Mucosa of descending colon (tissue), 3 donors: ENCODE measurements at regions not wholly inside any gene's neighbourhood (a gene's known extent, or its start where the extent isn't known, plus 50 kb on each side); places are given as distances from the start of the nearest gene placed in this dataset.

Experiments used
- ATAC-seq: fragments of 200-7000 bp; cut with Tn5 transposase; one replicate; pipeline ENCODE4 v1.9.1; 2020; ENCODE audit warnings: mild to moderate bottlenecking, moderate library complexity
- DNase-seq, 3 donors: peaks; one replicate each; pipeline ENCODE4 v3.0.0-alpha.2; 2020
- H3K36me3 ChIP-seq: fragments of 200-600 bp; one replicate; pipeline ENCODE4 v1.8.0; 2021; ENCODE audit warnings: low read depth, mild to moderate bottlenecking
- H3K4me1 ChIP-seq: fragments of 200-600 bp; one replicate; pipeline ENCODE4 v1.8.0; 2021; ENCODE audit warnings: low read depth, mild to moderate bottlenecking
- H3K4me3 ChIP-seq: fragments of 200-600 bp; one replicate; pipeline ENCODE4 v1.8.0; 2021; ENCODE audit warnings: mild to moderate bottlenecking
- H3K9me3 ChIP-seq: fragments of 200-600 bp; one replicate; pipeline ENCODE4 v1.8.0; 2021; ENCODE audit warnings: mild to moderate bottlenecking
- CTCF ChIP-seq: fragments of 200-600 bp; IDR thresholded peaks from one replicate; pipeline ENCODE4 v1.8.0; 2022; ENCODE audit warnings: antibody characterized with exemption, mild to moderate bottlenecking
- intact Hi-C, 2 donors: fragments of 100-400 bp; cut with DNase I in 1 of 2; cut with micrococcal nuclease in 1 of 2; formaldehyde crosslinking; loops; one replicate each; pipeline versions ENCODE4 v1.11.0 to v1.11.1; 2022; cut with DNase I, micrococcal nuclease
- donor health status: DM: no; HTN: no; CAD: no; lungs with moderate emphysema.
- donor health status: DM: no; HTN: no; CAD: no.
- donor health status: DM: no; HTN: yes; CAD: no.

DNA sequence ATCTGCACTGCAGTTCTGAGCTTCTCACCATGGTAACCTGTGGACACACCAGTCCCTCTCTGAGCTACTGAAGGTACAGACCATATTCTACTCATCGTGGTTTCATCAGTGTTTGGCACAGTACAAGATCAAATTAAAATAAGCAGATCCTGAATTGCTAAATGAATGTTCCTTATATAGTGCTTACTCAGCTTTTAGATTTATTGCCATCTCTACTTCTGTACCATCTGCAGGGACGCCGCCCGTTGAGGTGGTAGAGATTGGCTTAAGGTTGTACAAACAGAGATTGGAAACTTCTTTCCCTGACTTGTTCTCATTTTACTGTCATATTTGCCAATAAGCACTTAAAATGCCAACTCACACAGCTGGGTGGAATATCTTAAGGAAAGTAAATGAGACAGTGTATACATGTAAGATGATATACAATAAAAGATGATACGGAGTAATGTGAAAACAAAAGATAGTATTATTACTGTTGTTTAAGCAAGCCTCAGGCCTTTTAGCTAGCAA, 223.4 kb upstream of the FOXQ1 start:
- TF ChIP-seq CTCF, result no peak
- H3K4me3 ChIP-seq, result no peak overlapping the region
- H3K36me3 ChIP-seq, result no peaks in the 10 kb centered on the region
- H3K9me3 ChIP-seq, result no peaks in the 10 kb centered on the region
- ATAC-seq (peak; percentile 69), DNase-seq (peak in 1 of 3 donors; percentile 35)
- intact Hi-C loops, result no loop called here
- peaks cover 10% of the 10 kb centered on the region for H3K4me1 ChIP-seq

- ATAC-seq (peak; percentile 88), DNase-seq (peak; percentile 59 to 70 (median 66))
- peaks cover 10% of the 10 kb centered on the region for H3K4me1 ChIP-seq
- no peak for TF ChIP-seq CTCF
- no peaks in the 10 kb centered on the region for H3K9me3 ChIP-seq
- no peak overlapping the region for H3K4me3 ChIP-seq
- intact Hi-C loops, result no loop called here
- H3K36me3 ChIP-seq, result no peaks in the 10 kb centered on the region
Measured at GRCh38 chr6:1087154-1087843, 224.6 kb upstream of the FOXQ1 start.

GRCh38 chr6:1086446-1087153, 225.3 kb upstream of the FOXQ1 start:
- Histone ChIP-seq H3K9me3 (no peaks in the 10 kb centered on the region), H3K36me3 (no peaks in the 10 kb centered on the region), H3K4me1 (peaks cover 10% of the 10 kb centered on the region), H3K4me3 (no peak overlapping the region)
- ATAC-seq (no peak), DNase-seq (no peak)
- no peak for TF ChIP-seq CTCF
- intact Hi-C loops, result no loop called here

- H3K4me3 ChIP-seq, result no peak overlapping the region
- DNase-seq, result no peak
- intact Hi-C loops, result no loop called here
- no peak for ATAC-seq
- H3K36me3 ChIP-seq, result no peaks in the 10 kb centered on the region
- no peaks in the 10 kb centered on the region for H3K4me1 ChIP-seq
- H3K9me3 ChIP-seq, result no peaks in the 10 kb centered on the region
- TF ChIP-seq CTCF, result no peak
Measured at GRCh38 chr6:1082285-1082935, 229.5 kb upstream of the FOXQ1 start.

DNA sequence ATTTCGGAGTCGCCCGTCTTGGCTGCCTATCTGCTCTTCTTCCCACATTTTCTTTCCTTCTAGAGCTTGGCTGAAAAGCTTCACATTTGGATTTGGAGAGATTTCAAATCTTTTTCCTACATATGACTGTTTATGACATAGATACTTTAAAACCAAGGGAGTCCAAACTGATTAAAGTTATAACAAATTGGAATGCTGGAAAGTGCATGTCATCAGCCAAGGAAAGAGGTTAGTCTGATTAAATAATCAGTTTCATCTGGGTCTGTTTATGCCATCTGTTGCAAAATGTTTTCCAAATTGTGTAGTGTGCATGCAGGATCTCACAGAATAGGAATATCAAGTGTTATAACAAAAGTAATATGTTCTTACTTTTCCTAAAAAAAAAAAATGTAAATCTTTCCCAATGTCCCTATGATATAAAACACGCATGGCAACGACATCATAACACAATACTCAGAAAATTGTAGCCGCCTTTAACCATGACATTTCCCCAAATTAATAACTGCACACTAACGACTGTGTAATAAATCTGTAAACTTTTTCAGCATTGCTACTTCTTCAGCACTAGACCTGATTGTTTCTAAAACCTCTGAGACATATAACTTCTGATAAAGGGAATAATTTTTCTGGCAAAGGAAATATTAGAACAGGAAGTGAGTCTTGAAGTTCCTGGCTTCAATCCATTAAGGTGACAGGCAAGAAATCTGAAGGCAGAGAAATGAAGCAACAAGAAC, 230.2 kb upstream of the FOXQ1 start:
- no peak for ATAC-seq
- DNase-seq, result no peak

More for the DNA sequence above, 230.2 kb upstream of the FOXQ1 start:
- Histone ChIP-seq H3K4me1 (no peaks in the 10 kb centered on the region), H3K36me3 (no peaks in the 10 kb centered on the region), H3K4me3 (no peak overlapping the region), H3K9me3 (no peaks in the 10 kb centered on the region)
- intact Hi-C loops, result no loop called here
- TF ChIP-seq CTCF, result no peak
